ENCODE measurements at regions not wholly inside any gene's neighbourhood (a gene's known extent, or its start where the extent isn't known, plus 50 kb on each side); places are given as distances from the start of the nearest gene placed in this dataset.

GRCh38 chr9:30967476-30967875 lies 1417.0 kb upstream of the ACO1 start:
- TF ChIP-seq, protein P1, sequence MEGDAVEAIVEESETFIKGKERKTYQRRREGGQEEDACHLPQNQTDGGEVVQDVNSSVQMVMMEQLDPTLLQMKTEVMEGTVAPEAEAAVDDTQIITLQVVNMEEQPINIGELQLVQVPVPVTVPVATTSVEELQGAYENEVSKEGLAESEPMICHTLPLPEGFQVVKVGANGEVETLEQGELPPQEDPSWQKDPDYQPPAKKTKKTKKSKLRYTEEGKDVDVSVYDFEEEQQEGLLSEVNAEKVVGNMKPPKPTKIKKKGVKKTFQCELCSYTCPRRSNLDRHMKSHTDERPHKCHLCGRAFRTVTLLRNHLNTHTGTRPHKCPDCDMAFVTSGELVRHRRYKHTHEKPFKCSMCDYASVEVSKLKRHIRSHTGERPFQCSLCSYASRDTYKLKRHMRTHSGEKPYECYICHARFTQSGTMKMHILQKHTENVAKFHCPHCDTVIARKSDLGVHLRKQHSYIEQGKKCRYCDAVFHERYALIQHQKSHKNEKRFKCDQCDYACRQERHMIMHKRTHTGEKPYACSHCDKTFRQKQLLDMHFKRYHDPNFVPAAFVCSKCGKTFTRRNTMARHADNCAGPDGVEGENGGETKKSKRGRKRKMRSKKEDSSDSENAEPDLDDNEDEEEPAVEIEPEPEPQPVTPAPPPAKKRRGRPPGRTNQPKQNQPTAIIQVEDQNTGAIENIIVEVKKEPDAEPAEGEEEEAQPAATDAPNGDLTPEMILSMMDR (IDR thresholded peaks at IDR 0.05; ENCODE audit: low read depth, low read length) = peak; percentile 40
- no peak for TF ChIP-seq EZH2phosphoT487 (IDR thresholded peaks at IDR 0.05; ENCODE audit: low read depth)
